HG03521 (cell line): ENCODE measurements at regions not wholly inside any gene's neighbourhood (a gene's known extent, or its start where the extent isn't known, plus 50 kb on each side); places are given as distances from the start of the nearest gene placed in this dataset.
"Not testable (repeated sequence)": the region's sequence is repeated elsewhere in the genome, so short reads cannot be mapped to it uniquely, and the experiment has no call there.

ENCODE experiments used
- ATAC-seq: cut with Tn5 transposase; IDR thresholded peaks from one replicate; pipeline ENCODE4 v1.9.1; 2021; ENCODE audit warnings: mild to moderate bottlenecking, moderate library complexity; ENCODE audit not compliant: unreplicated experiment

DNA sequence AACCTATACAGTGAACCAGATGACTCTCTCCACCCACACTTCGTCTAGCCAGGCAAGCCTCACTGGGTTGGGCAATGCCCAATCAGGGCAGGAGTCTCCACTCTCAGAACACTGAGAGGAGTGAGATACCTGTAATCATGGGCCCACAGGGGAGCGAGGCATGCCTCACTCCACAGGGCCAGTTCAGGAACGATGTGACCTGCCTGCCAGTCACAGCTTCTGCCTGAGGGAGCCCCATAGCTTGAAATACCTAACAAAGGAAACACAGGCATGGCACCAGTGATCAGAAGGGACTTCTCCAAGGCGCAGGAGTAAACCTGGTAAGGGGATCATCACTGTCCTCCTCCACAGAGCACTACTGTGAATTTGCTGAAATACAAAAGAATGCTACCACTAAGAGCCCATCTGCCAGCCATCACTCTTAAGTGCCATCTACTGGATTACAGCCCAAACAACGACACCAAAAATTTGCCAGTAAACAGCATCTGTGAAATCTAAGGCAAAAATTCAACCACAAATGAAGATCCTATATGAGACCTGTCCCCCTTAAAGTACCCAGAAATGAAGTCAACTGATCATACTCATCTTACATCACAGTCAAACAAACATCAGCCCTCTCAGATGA is 689.9 kb upstream of the SEMA6D start:
- no peak for ATAC-seq

DNA sequence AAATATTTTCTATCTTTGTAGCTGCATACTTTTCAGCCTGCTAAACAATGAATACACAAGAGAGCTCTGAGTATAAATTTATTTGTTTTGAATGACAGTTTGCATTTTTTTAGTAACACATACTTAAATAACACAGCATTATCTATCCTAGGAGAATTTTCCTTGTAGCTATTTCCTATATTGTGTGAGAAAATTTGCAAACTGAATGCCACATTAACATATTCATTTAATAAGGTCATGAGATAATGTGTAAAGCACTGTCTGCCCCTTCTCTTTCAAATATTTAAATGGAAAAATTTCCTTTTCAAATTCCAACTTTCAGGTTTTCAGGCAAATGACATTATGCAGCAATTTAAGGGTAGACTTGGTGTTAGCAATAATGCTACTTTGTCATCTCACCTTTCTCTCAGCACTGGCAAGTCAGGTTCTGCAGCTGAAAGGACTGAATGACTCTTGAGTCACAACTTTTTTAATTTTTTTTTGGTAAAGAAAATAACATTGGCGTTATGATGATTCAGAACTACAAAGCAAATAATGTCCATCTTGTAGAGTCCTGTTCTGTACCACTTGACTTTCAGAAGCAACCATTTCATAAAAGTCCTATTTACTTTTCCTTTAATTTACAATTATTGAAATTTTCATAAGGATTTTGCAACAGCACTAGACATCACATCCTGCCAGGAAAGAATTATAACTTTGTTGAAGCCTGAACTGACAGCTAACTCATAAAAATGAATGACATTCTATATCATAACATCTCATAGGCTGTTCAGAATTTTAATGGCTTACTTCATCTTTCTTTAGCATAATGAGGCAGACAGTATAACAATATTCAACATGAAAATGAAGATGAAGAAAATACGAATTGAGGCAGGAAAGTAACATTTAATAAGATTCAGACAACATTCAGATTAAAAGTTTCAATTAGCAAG is 681.6 kb upstream of the SEMA6D start:
- no peak for ATAC-seq

GRCh38 chr15:47037003-47037402 is 680.3 kb upstream of the SEMA6D start:
- no peak for ATAC-seq

GRCh38 chr15:47039225-47039624 is 678.1 kb upstream of the SEMA6D start:
- ATAC-seq, result no peak

DNA sequence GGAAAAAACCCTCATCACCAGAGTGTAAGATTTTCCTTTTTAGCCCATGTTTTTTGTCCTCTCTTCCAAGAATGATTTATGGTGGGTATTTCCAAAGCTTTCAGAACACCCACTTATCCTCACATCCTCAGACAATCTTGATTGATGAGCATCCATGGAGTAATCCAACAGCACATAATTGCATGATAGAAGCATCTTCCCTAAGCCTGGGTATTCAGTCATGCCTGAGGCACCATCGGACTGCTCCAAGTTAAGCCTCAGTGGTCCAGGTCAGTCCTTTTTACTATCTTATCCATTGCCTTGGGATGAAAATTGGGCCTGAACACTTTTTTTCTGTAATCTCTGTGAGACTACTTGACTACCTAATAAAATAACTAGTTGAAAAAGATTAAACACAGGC is 676.0 kb upstream of the SEMA6D start:
- no peak for ATAC-seq

GRCh38 chr15:47047981-47048380 is 669.3 kb upstream of the SEMA6D start:
- not testable (repeated sequence) for ATAC-seq

DNA sequence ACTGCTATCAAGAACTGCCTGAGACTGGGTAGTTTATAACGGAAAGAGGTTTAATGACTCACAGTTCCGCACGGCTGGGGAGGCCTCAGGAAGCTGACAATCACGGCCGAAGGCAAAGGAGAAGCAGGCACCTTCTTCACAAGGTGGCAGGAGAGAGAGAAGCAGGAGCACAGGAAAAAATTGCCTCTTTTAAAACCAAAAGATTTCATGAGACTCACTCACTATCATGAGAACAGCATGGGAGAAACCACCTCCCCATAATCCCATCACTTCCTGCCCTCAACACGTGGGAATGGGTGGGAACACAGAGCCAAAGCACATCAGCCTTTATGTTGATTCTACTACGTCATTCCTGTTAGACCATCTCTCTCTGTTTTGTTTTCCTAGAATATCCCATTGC is 650.9 kb upstream of the SEMA6D start:
- no peak for ATAC-seq

DNA sequence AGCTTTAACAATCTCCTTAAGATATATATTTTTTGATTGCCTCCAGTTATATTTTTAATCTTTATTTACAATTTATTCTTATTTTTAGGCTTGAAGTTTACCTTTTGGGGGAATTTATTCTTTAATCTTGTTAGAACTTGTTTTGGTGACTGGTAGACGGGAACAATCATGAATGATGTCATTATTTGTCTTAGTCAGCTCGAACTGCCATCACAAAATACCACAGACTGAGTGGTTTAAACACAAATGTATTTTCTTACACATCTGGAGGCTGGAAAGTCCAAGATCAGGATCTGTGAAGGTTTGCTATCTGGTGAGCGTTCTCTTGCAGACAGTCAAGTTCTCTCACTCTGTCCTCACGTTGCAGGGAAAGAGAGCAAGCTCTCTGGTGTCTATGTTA is 639.5 kb upstream of the SEMA6D start:
- not testable (repeated sequence) for ATAC-seq

DNA sequence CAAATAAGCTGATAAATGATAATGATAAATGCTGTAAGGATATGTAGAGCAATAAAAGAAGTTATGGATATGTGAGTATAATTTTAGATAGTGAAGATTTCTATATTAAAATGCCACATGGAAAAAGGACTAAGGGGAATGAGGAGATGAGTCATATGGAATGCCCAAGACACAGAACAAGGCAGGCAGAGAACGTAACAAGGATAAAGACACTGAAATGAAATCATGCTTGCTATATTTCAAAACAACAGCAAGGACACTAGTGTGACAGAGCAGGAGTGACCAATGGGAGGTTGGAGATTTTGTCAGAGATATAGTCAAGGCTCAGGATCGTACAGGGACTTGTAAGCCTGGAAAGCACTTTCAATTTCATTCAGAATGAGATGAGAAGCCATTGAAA is 621.5 kb upstream of the SEMA6D start:
- no peak for ATAC-seq

GRCh38 chr15:47098526-47098925 is 618.8 kb upstream of the SEMA6D start:
- ATAC-seq, result not testable (repeated sequence)

GRCh38 chr15:47099801-47100200 is 617.5 kb upstream of the SEMA6D start:
- ATAC-seq, result not testable (repeated sequence)

DNA sequence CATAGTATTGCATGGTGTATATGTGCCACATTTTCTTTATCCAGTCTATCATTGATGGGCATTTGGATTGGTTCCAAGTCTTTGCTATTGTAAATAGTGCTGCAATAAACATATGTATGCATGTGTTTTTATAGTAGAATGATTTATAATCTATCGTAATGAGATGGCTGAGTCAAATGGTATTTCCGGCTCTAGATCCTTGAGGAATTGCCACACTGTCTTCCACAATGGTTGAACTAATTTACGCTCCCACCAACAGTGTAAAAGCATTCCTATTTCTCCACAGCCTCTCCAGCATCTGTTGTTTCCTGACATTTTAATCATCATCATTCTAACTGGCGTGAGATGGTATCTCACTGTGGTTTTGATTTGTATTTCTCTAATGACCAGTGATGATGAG is 608.5 kb upstream of the SEMA6D start:
- ATAC-seq, result not testable (repeated sequence)

DNA sequence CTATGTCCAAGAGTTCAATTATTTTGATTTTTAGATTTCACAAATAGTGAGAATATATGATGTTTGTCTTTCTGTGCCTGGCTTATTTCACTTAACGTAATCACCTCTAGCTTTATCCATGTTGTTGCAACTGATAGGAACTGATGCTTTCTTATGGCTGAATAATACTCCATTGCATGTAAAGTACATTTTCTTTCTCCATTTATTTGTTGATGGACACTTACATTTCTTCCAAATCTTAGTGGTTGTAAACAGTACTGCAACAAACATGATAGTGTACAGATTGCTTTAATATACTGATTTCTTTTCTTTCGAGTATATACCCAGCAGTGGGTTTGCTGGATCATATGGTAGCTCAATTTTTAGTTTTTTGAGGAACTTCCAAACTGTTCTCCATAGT is 600.6 kb upstream of the SEMA6D start:
- ATAC-seq, result no peak

DNA sequence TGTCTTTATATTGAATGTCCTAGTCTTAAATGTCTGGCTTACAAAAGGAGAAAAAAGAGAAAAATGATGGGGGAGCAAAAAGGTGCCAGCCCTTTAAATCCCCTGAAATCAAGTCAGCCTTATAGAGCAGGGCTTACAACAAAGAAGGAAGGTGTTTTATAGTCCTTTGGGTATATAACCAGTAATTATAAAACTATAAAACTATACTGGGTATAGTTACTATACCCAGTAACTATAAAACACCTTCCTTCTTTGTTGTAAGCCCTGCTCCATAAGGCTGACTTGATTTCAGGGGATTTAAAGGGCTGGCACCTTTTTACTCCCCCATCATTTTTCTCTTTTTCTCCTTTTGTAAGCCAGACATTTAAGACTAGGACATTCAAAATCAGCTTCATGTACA is 598.0 kb upstream of the SEMA6D start:
- no peak for ATAC-seq

DNA sequence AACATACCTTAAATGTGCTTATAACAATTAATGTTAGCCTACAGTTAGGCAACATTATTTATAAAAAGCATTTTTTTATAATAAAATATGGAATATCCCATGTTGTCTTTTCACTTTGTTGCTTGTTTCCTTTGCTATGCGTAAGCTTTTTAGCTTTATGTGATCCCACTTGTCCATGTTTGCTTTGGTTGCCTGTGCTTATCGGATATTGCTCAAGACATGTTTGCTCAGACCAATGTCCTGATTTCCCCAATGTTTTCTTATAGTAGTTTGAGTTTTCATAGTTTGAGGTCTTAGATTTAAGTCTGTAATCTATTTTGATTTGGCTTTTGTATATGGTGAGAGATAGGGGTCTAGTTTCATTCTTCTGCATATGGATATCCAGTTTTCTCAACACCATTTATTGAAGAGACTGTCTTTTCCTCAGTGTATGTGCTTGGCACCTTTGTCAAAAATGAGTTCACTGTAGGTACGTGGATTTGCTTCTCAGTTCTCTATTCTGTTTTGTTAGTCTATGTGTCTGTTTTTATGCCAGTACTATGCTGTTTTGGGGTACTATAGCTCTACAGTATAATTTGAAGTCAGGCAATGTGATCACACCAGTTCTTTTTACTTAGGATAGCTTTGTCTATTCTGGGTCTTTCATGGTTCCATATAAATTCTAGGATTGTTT is 592.7 kb upstream of the SEMA6D start:
- ATAC-seq, result no peak

GRCh38 chr15:47129033-47129432 is 588.3 kb upstream of the SEMA6D start:
- no peak for ATAC-seq

GRCh38 chr15:47131450-47131849 is 585.9 kb upstream of the SEMA6D start:
- ATAC-seq, result not testable (repeated sequence)

GRCh38 chr15:47135267-47135666 is 582.0 kb upstream of the SEMA6D start:
- ATAC-seq, result no peak

- no peak for ATAC-seq
Measured at GRCh38 chr15:47136236-47136635, 581.1 kb upstream of the SEMA6D start.

DNA sequence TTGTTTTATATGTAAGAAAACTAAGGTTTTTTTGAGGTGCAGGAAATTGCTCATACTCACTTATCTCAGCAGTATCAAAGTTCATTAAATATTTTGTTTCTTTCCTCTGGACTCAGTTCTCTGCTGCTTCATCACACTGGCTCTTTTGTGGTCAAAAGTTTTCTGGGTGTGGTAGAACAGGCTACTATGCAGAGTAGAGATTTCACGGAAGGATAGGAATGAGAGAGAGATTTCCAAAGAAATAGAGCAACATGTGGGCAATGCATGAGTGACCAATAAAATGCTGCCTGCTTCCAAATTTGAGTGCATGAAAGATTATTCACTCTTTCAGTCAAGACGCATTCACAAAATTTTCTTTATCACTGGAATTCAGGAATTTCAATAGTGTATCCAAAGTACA is 577.3 kb upstream of the SEMA6D start:
- ATAC-seq, result no peak

- no peak for ATAC-seq
Measured at GRCh38 chr15:47157827-47158226, 559.5 kb upstream of the SEMA6D start.

DNA sequence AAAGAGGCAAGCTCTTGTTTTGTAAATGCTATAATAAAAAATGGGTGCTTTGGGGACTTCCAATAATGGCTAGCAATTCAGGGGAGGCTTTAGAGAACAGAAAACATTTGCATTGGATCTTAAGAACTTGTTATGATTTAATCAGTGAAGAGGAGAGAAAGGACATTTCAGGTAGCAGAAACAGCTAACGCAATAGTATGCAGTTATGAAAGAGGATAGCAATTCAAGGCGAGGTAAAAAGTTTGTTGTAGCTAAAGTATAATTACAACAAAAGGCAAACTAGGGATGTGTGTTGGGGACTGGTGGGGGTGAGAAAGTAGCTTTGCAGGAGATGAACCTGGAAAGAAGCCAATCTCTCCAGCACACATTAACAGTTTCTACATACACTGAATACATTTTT is 558.7 kb upstream of the SEMA6D start:
- no peak for ATAC-seq
